Activated CD8-positive, alpha-beta memory T cell treated with anti-CD3 and anti-CD28 coated beads for 48 hours (primary cell): ENCODE measurements at regions not wholly inside any gene's neighbourhood (a gene's known extent, or its start where the extent isn't known, plus 50 kb on each side); places are given as distances from the start of the nearest gene placed in this dataset.
"Not testable (repeated sequence)": the region's sequence is repeated elsewhere in the genome, so short reads cannot be mapped to it uniquely, and the experiment has no call there.

Source experiments
- DNase-seq, 3 experiments: peaks; one replicate each; pipeline ENCODE4 v3.0.0-alpha.2; 2020; ENCODE audit warnings: low read depth in 2 of 3, low spot score in 2 of 3

- DNase-seq = not testable (repeated sequence)
Measured at GRCh38 chr3:195974281-195974680, 65.9 kb upstream of the TNK2 start.

GRCh38 chr3:195970873-195971272 lies 62.5 kb upstream of the TNK2 start:
- not testable (repeated sequence) for DNase-seq

- DNase-seq = not testable (repeated sequence)
Measured at GRCh38 chr3:195969838-195970776, 61.8 kb upstream of the TNK2 start.

- not testable (repeated sequence) for DNase-seq
Measured at GRCh38 chr3:195969341-195969740, 61.0 kb upstream of the TNK2 start.

GRCh38 chr3:195968104-195968503 lies 59.8 kb upstream of the TNK2 start:
- not testable (repeated sequence) for DNase-seq

GRCh38 chr3:195967387-195967720 lies 59.0 kb upstream of the TNK2 start:
- not testable (repeated sequence) for DNase-seq

GRCh38 chr3:195966563-195967386 lies 58.4 kb upstream of the TNK2 start:
- DNase-seq = not testable (repeated sequence)

GRCh38 chr3:195965217-195965616 lies 56.9 kb upstream of the TNK2 start:
- not testable (repeated sequence) for DNase-seq

GRCh38 chr3:195964318-195965107 lies 56.2 kb upstream of the TNK2 start:
- not testable (repeated sequence) for DNase-seq

- not testable (repeated sequence) for DNase-seq
Measured at GRCh38 chr3:195962222-195962621, 53.9 kb upstream of the TNK2 start.

GRCh38 chr3:195960971-195961775 lies 52.8 kb upstream of the TNK2 start:
- DNase-seq = not testable (repeated sequence)

GRCh38 chr3:195960164-195960563 lies 51.8 kb upstream of the TNK2 start:
- not testable (repeated sequence) for DNase-seq

GRCh38 chr3:195959367-195960157 lies 51.2 kb upstream of the TNK2 start:
- not testable (repeated sequence) for DNase-seq

- not testable (repeated sequence) for DNase-seq
Measured at GRCh38 chr3:195958736-195959135, 50.4 kb upstream of the TNK2 start.
